GM19455 (cell line): ENCODE measurements at regions not wholly inside any gene's neighbourhood (a gene's known extent, or its start where the extent isn't known, plus 50 kb on each side); places are given as distances from the start of the nearest gene placed in this dataset.

Source experiments
- ATAC-seq: cut with Tn5 transposase; IDR thresholded peaks from one replicate; pipeline ENCODE4 v1.9.1; 2021; ENCODE audit not compliant: unreplicated experiment

- no peak for ATAC-seq
These were observed 81.2 kb downstream of the INSIG2 start for GRCh38 chr2:118169359-118170005.

GRCh38 chr2:118168615-118169014 is 80.3 kb downstream of the INSIG2 start:
- ATAC-seq = no peak

- no peak for ATAC-seq
These were observed 78.8 kb downstream of the INSIG2 start for GRCh38 chr2:118167026-118167425.

GRCh38 chr2:118166242-118166641 is 78.0 kb downstream of the INSIG2 start:
- no peak for ATAC-seq

- no peak for ATAC-seq
These were observed 77.3 kb downstream of the INSIG2 start for GRCh38 chr2:118165595-118165994.
